OCI-LY7 (cell line): ENCODE measurements at regions not wholly inside any gene's neighbourhood (a gene's known extent, or its start where the extent isn't known, plus 50 kb on each side); places are given as distances from the start of the nearest gene placed in this dataset.

Experiments
- BruUV-seq: library from RNA; stranded (reverse); fragments of 400-500 nt; replicated peaks from 2 replicates; lab custom pipeline; 2021; lab: Mats Ljungman, UMichigan
- CTCF ChIA-PET: fragments of 300-600 bp; sonication (Branson Sonifier 250); formaldehyde crosslinking; loops from one replicate; lab custom pipeline; 2022; ENCODE audit warnings: antibody characterized with exemption; ENCODE audit not compliant: unreplicated experiment; lab: Charles Lee
- POLR2A ChIA-PET: fragments of 300-600 bp; sonication (Branson Sonifier 250); formaldehyde crosslinking; loops from one replicate; lab custom pipeline; 2022; ENCODE audit warnings: antibody characterized with exemption; lab: Charles Lee
- DNase-seq: peaks from one replicate; pipeline ENCODE4 v3.0.0-alpha.2; 2015; ENCODE audit warnings: low spot score
- H2AFZ ChIP-seq: fragments of 200-600 bp; sonication (generic), shearing (Covaris generic); 2 replicates; pipeline ENCODE4 v1.6.1; 2014; ENCODE audit warnings: mild to moderate bottlenecking, antibody characterized with exemption, low read length, moderate library complexity
- H3K27ac ChIP-seq: fragments of 200-600 bp; sonication (generic); 2 replicates; pipeline ENCODE4 v1.5.1; 2014; ENCODE audit warnings: mixed run types, low read depth, mild to moderate bottlenecking, moderate library complexity, low read length, inconsistent platforms; ENCODE audit not compliant: poor library complexity, severe bottlenecking
- H3K36me3 ChIP-seq: fragments of 200-600 bp; sonication (generic); 2 replicates; pipeline ENCODE4 v1.6.1; 2014; ENCODE audit warnings: mild to moderate bottlenecking, antibody characterized with exemption, low read length, moderate library complexity, mixed read lengths; ENCODE audit not compliant: insufficient read depth
- H3K4me1 ChIP-seq: fragments of 200-600 bp; sonication (generic); 2 replicates; pipeline ENCODE4 v1.5.1; 2014; ENCODE audit warnings: mild to moderate bottlenecking, low read length; ENCODE audit not compliant: insufficient read depth, poor library complexity, severe bottlenecking
- H3K4me2 ChIP-seq: fragments of 200-600 bp; sonication (generic); 2 replicates; pipeline ENCODE4 v1.6.1; 2014; ENCODE audit warnings: mild to moderate bottlenecking, low read length
- H3K4me3 ChIP-seq: fragments of 200-600 bp; sonication (generic); 2 replicates; pipeline ENCODE4 v1.5.1; 2014; ENCODE audit warnings: mild to moderate bottlenecking, low read depth, low read length; ENCODE audit not compliant: poor library complexity, severe bottlenecking
- H3K79me2 ChIP-seq: fragments of 200-600 bp; sonication (generic); 2 replicates; pipeline ENCODE4 v1.6.1; 2016; ENCODE audit warnings: low read depth, mild to moderate bottlenecking, low read length, moderate library complexity, mixed read lengths; ENCODE audit not compliant: insufficient read depth
- H3K9me2 ChIP-seq: fragments of 200-600 bp; sonication (generic); 2 replicates; pipeline ENCODE4 v1.6.1; 2016; ENCODE audit warnings: mild to moderate bottlenecking, low read length, mixed read lengths; ENCODE audit not compliant: insufficient read depth
- H3K9me3 ChIP-seq: fragments of 200-600 bp; sonication (generic); 2 replicates; pipeline ENCODE4 v1.6.1; 2014; ENCODE audit warnings: mild to moderate bottlenecking, mixed run types, low read length, mixed read lengths
- H4K20me1 ChIP-seq: fragments of 200-600 bp; sonication (generic); 2 replicates; pipeline ENCODE4 v1.6.1; 2014; ENCODE audit warnings: mild to moderate bottlenecking, antibody characterized with exemption, low read length, moderate library complexity, mixed read lengths; ENCODE audit not compliant: insufficient read depth
- CTCF ChIP-seq: fragments of 200-600 bp; sonication (generic); conservative IDR thresholded peaks from 2 replicates; pipeline ENCODE4 v1.5.1; 2014; ENCODE audit warnings: mild to moderate bottlenecking, antibody characterized with exemption, low read length, moderate library complexity, mixed read lengths
- EZH2phosphoT487 ChIP-seq: fragments of 200-600 bp; sonication (generic); IDR thresholded peaks from 2 replicates; pipeline ENCODE4 v1.6.1; 2018; ENCODE audit warnings: low read depth, borderline replicate concordance, mild to moderate bottlenecking, mixed run types, antibody characterized with exemption, low read length, moderate library complexity, mixed read lengths
- intact Hi-C: fragments of 100-400 bp; cut with micrococcal nuclease; formaldehyde crosslinking; loops from one replicate; pipeline ENCODE4 v1.10.0; 2022; ENCODE audit not compliant: unreplicated experiment

- Histone ChIP-seq H3K27ac (no peak overlapping the region), H3K4me1 (no peaks in the 10 kb centered on the region), H4K20me1 (no peaks in the 10 kb centered on the region), H3K4me3 (no peak overlapping the region), H2AFZ (no peak overlapping the region), H3K4me2 (no peak overlapping the region), H3K9me3 (no peaks in the 10 kb centered on the region), H3K36me3 (no peaks in the 10 kb centered on the region), H3K79me2 (no peaks in the 10 kb centered on the region), H3K9me2 (no peaks in the 10 kb centered on the region)
- ChIA-PET POLR2A (no interaction called here), CTCF (no interaction called here)
- DNase-seq = no peak
- intact Hi-C loops = no loop called here
- no TSS peak for BruUV-seq
- TF ChIP-seq EZH2phosphoT487 (no peak), CTCF (no peak)
These were observed 167.8 kb downstream of the PAWR start for GRCh38 chr12:79522989-79523386.

GRCh38 chr12:79522257-79522988 lies 168.3 kb downstream of the PAWR start:
- Histone ChIP-seq H3K4me2 (no peak overlapping the region), H3K9me3 (no peaks in the 10 kb centered on the region), H3K27ac (no peak overlapping the region), H2AFZ (no peak overlapping the region), H3K79me2 (no peaks in the 10 kb centered on the region), H3K4me1 (no peaks in the 10 kb centered on the region), H3K36me3 (no peaks in the 10 kb centered on the region), H3K9me2 (no peaks in the 10 kb centered on the region), H4K20me1 (no peaks in the 10 kb centered on the region), H3K4me3 (no peak overlapping the region)
- no peak for DNase-seq
- no TSS peak for BruUV-seq
- intact Hi-C loops = no loop called here
- no peak for TF ChIP-seq EZH2phosphoT487
- no peak for TF ChIP-seq CTCF
- POLR2A ChIA-PET = no interaction called here
- CTCF ChIA-PET = no interaction called here

- CTCF ChIA-PET = no interaction called here
- Histone ChIP-seq H3K79me2 (no peaks in the 10 kb centered on the region), H2AFZ (no peak overlapping the region)
These were observed 169.2 kb downstream of the PAWR start for GRCh38 chr12:79521576-79521975.

More at GRCh38 chr12:79521576-79521975, 169.2 kb downstream of the PAWR start:
- TF ChIP-seq EZH2phosphoT487 = no peak
- TF ChIP-seq CTCF = no peak
- no peaks in the 10 kb centered on the region for H4K20me1 ChIP-seq
- POLR2A ChIA-PET = no interaction called here
- no peak overlapping the region for H3K27ac ChIP-seq
- no peaks in the 10 kb centered on the region for H3K4me1 ChIP-seq
- DNase-seq = no peak
- intact Hi-C loops = no loop called here
- no TSS peak for BruUV-seq
- H3K4me2 ChIP-seq = no peak overlapping the region
- no peaks in the 10 kb centered on the region for H3K9me2 ChIP-seq
- H3K4me3 ChIP-seq = no peak overlapping the region
- no peaks in the 10 kb centered on the region for H3K9me3 ChIP-seq
- no peaks in the 10 kb centered on the region for H3K36me3 ChIP-seq
